Posterior vena cava (tissue), 2 donors: ENCODE measurements at regions not wholly inside any gene's neighbourhood (a gene's known extent, or its start where the extent isn't known, plus 50 kb on each side); places are given as distances from the start of the nearest gene placed in this dataset.

Experiments used
- DNase-seq: peaks from one replicate; pipeline ENCODE4 v3.0.0-alpha.2; 2020; ENCODE audit warnings: low spot score
- intact Hi-C, 2 donors: fragments of 100-400 bp; cut with DNase I; formaldehyde crosslinking; loops; one replicate each; pipeline versions ENCODE4 v1.14.1 to v1.14.2; 2022 to 2023
- donor health status: DM: yes; HTN: yes; CAD: no.
- donor health status: DM: yes; HTN: yes; CAD: no.

- intact Hi-C loops = no loop called here
- no peak for DNase-seq
Observed at GRCh38 chr9:7375013-7375511, 424.5 kb downstream of the DMAC1 start.

- intact Hi-C loops = no loop called here
- DNase-seq = no peak
Observed at GRCh38 chr9:7370988-7371387, 428.6 kb downstream of the DMAC1 start.

- intact Hi-C loops = no loop called here
- DNase-seq = no peak
Observed at GRCh38 chr9:7370381-7370780, 429.2 kb downstream of the DMAC1 start.

GRCh38 chr9:7369384-7369821 lies 430.2 kb downstream of the DMAC1 start:
- intact Hi-C loops = no loop called here
- no peak for DNase-seq

GRCh38 chr9:7368410-7369292 lies 430.9 kb downstream of the DMAC1 start:
- intact Hi-C loops = no loop called here
- no peak for DNase-seq

- DNase-seq = no peak
- intact Hi-C loops = no loop called here
Observed at GRCh38 chr9:7367726-7368125, 431.9 kb downstream of the DMAC1 start.

- DNase-seq = no peak
- intact Hi-C loops = no loop called here
Observed at GRCh38 chr9:7366121-7366520, 433.5 kb downstream of the DMAC1 start.

- intact Hi-C loops = no loop called here
- DNase-seq = no peak
Observed at GRCh38 chr9:7363777-7364477, 435.7 kb downstream of the DMAC1 start.

- DNase-seq = no peak
- intact Hi-C loops = no loop called here
Observed at GRCh38 chr9:7360513-7360912, 439.1 kb downstream of the DMAC1 start.

- intact Hi-C loops = no loop called here
- no peak for DNase-seq
Observed at GRCh38 chr9:7358876-7359275, 440.7 kb downstream of the DMAC1 start.

- intact Hi-C loops = no loop called here
Observed at GRCh38 chr9:7354704-7355103, 444.9 kb downstream of the DMAC1 start.

GRCh38 chr9:7348692-7349091 lies 450.9 kb downstream of the DMAC1 start:
- DNase-seq = no peak
- intact Hi-C loops = no loop called here

More at GRCh38 chr9:7354704-7355103, 444.9 kb downstream of the DMAC1 start:
- no peak for DNase-seq

GRCh38 chr9:7347556-7347955 lies 452.0 kb downstream of the DMAC1 start:
- no peak for DNase-seq
- intact Hi-C loops = no loop called here

GRCh38 chr9:7346144-7346543 lies 453.4 kb downstream of the DMAC1 start:
- DNase-seq = no peak
- intact Hi-C loops = no loop called here

- intact Hi-C loops = no loop called here
- DNase-seq = no peak
Observed at GRCh38 chr9:7342736-7343135, 456.8 kb downstream of the DMAC1 start.

- DNase-seq = no peak
- intact Hi-C loops = no loop called here
Observed at GRCh38 chr9:7342229-7342628, 457.3 kb downstream of the DMAC1 start.

GRCh38 chr9:7341571-7341970 lies 458.0 kb downstream of the DMAC1 start:
- DNase-seq = no peak
- intact Hi-C loops = no loop called here

GRCh38 chr9:7340451-7340850 lies 459.1 kb downstream of the DMAC1 start:
- intact Hi-C loops = no loop called here
- no peak for DNase-seq

- intact Hi-C loops = no loop called here
- no peak for DNase-seq
Observed at GRCh38 chr9:7338586-7339281, 460.8 kb downstream of the DMAC1 start.
